ENCODE measurements at regions not wholly inside any gene's neighbourhood (a gene's known extent, or its start where the extent isn't known, plus 50 kb on each side); places are given as distances from the start of the nearest gene placed in this dataset.
"Not testable (repeated sequence)": the region's sequence is repeated elsewhere in the genome, so short reads cannot be mapped to it uniquely, and the experiment has no call there.

DNA sequence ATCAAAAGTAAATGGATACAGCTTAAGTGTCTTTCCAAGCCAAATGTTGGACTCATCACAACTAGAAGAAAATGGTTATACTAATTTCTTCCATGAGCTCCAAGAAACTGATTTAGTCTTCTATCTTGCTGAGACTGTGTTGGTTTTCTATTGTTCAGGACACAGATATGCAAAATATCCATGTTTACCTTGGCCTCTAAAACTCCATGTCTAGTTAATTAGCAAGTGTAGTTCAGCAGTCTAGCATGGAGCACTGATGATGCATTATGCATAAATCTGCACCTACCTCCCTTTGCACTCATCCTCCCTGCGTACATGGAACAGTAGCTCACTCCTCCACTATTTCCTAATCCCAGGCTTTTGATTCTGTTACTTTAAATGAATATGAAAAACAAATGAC, 731.4 kb upstream of the CHAC2 start:
- DNase-seq (ENCODE audit: low read depth) = peak; percentile 25

DNA sequence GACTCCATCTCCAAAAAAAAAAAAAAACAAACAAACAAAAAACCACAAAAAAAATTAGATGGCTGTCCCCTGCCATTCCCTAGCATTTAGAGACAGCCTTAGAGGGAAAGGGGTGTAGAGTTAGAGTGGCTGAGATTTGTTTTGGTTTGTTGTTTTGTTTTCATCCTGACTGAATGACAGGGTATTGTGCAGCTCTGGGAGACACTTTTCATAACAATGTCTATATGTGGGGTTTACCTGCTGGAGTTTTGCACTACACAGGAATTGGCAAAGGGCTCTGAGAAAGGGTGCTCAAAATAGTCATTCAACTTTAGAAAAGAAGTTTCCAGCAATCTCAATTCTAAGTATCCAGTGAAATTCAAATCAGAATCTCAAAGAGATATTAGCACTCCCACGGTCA, 732.5 kb upstream of the CHAC2 start:
- DNase-seq (ENCODE audit: low read depth) = no peak

DNA sequence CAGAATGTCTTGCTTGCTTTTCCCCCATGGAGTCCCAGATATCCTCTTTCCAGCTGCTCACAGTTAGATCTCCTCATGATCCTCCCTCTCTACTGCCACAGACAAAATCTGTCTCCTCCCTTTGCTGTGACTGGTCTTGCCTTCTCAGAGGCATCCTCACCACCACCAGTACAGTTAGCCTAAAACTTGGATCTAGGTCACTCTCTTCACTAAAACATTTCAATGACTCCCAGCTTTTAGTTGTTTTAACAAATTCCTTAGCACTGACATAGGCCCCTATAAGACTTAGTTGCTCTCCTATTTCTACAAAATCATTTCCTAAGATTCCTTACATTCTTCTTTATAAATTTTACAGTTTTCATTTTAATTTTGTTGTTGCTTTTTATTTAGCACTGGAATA, 734.2 kb upstream of the CHAC2 start:
- peak; percentile 39 for DNase-seq (ENCODE audit: low read depth)

DNA sequence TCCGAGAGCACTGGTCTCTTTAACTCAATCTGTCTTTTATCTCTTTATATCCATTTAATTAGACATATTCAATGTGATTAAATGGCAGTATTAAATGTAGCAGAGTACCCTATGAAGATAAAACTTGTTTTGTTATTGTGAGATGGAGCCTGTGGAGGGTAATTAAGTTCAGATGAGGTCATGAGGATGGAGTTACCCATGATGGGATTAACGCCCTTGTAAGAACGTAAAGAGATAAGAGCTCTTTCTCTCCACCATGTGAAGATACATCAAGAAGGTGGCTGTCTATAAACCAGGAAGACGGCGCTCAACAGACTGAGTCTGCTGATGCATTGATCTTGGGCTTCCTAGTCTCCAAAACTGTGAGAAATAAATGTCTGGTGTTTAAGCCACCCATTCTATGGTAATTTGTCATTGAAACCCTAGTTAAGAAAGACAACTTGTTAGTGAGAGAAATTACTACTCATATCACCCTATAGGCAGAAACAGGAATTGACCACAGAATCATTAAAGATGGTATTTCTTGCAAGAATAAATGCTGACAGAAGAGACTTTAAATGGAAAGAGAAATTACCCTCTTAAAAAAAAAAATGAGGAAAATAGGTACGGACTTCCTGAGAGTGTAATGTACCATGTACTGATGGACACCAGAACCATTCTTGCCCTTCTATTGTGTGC, 738.7 kb upstream of the CHAC2 start:
- no peak for DNase-seq (ENCODE audit: low read depth)

DNA sequence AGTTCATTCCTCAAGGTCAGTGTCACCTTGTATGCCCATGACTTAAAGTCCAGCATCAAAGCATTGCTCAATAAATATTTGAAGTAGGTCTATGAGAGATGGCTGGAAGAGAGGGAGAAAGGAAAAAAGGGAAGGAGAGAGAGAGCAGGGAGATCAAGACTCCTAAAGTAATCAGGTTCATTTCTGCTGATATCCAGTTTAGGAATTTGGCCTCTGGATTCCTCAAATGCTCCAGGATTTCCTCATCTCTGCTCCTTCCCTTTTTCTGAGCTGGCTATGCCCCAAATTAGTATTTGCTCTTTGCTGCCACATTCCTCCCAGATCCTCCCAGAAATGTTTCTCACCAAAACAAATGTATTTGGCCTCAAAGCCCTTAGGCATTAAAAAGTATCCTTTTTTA, 739.4 kb upstream of the CHAC2 start:
- DNase-seq (ENCODE audit: low read depth) = peak; percentile 46

DNA sequence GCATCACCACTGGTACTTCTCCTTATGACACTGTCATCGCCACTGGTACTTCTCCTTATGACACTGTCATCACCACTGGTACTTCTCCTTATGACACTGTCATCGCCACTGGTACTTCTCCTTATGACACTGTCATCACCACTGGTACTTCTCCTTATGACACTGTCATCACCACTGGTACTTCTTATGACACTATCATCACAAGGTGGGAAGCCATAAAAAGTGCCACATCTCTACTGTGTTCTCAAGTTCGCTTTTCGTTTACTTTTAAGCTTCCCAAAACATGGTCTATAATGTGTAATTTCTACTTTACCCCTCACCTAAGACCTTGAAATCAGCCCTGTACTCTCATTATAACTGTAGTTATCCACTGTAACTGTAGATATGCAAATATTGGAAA, 745.4 kb upstream of the CHAC2 start:
- DNase-seq (ENCODE audit: low read depth) = not testable (repeated sequence)

DNA sequence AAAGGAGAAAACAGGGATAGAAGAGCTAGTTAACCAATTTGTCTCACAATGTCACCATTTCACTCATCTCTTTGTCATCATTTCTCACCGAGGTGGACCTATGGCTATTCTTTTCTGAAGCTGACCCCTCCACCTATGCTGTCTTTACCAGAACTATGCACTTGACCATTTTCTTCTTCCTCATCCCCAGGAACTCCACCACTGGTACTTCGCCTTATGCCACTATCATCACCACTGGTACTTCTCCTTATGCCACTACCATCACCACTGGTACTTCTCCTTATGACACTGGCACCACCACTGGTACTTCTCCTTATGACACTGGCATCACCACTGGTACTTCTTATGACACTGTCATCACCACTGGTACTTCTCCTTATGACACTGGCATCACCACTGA, 745.8 kb upstream of the CHAC2 start:
- no peak for DNase-seq (ENCODE audit: low read depth)

DNA sequence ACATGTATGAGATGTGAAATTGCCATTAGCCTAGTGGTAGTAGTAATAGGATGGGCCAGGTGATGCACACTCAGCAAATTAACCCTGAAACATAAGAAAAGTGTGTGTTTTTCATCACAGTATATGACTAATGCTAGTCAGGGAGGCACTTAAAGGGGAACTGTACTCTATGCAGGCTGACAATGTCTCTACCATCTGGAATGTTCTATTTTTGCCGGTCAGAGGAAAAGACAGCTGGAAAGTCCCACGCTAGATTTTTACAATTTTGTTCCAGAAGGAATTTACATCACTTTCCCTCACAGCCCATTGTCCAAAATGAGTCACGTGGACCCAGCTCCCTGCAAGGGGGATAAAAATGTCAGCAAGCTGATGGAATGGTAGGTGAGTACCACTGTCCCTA, 746.3 kb upstream of the CHAC2 start:
- DNase-seq (ENCODE audit: low read depth) = peak; percentile 72

DNA sequence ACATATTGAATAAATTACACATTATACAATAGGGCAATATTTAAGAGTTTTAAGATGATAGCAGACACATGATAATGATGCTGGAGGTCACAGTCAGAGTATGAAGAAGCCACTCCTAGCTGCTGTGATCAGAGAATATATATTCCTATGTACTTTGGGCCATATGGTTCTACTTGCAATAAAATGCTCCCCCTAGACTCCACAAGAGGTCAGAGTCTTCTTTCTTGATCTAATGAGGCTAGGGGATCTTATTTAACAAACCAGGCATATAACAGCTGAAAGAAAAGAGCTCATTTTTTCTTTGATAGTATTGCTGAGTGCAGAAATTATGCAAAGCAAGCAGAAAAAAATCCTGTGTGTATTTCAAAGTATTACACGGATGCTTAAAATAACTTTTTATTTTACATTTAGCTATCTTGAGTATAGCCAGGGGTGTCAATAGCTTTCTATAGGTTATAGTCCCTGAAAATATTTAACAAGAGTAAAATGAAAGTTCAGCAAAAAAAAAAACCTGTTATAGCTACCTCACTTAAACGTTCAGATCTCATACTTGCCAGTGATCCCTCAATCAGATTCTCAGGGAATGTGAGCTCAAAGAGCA, 748.7 kb upstream of the CHAC2 start:
- DNase-seq (ENCODE audit: low read depth) = peak; percentile 27

DNA sequence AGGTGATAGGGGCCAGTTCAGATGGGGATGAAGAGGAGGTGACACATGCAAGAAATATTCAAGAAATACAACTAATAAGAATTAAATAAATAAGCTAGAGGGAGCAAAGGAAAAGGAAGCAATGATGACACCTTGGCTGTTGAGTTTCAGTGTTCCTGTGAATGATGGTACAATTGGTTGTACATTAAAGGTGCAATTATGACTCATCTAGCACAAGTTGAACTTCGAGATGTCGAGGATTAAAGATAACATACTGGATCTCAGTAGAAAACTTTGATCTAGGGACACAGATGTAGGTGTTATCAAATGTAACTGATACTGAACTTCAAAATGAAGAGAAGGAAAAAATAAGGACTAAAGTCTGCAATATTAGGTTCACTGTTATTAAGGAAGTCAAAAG, 760.6 kb upstream of the CHAC2 start:
- no peak for DNase-seq (ENCODE audit: low read depth)

DNA sequence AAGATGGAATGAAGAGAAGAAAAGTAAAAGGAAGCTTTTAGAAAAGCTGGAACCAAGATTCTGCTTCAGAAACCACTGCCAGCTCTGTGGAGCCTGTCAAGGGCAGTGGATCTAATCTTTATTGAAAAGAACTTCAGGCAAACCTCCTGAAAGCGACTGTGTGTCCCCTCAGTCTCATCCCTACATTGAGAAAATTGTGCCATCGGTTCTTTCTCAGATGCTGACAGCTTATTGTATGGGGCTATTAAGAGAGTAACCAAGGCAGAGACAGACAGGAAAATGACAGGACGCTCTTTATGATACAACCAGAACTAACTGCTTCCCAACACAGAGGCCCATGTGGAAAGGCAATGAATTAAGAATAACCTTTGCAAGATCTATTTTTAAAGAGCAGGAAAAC, 763.2 kb upstream of the CHAC2 start:
- no peak for DNase-seq (ENCODE audit: low read depth)

DNA sequence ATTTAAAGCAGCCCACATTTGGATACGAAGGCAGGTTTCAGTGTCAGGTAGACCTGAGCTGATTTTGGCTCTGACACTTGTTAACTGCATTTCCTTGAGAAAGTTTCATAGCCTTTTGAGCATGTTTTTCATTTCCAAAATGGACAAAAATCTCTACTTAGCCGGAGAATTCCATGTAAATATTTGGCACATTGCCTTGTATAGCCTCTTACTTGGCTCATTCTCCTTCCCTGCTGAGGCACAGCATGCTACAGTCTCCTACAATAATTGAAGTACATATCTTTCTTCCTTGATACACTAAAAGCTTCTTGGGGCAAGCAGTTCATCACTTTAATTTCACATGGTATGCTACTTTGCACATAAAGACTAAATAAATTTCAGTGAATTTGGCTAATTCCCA, 772.2 kb upstream of the CHAC2 start:
- DNase-seq (ENCODE audit: low read depth) = no peak

DNA sequence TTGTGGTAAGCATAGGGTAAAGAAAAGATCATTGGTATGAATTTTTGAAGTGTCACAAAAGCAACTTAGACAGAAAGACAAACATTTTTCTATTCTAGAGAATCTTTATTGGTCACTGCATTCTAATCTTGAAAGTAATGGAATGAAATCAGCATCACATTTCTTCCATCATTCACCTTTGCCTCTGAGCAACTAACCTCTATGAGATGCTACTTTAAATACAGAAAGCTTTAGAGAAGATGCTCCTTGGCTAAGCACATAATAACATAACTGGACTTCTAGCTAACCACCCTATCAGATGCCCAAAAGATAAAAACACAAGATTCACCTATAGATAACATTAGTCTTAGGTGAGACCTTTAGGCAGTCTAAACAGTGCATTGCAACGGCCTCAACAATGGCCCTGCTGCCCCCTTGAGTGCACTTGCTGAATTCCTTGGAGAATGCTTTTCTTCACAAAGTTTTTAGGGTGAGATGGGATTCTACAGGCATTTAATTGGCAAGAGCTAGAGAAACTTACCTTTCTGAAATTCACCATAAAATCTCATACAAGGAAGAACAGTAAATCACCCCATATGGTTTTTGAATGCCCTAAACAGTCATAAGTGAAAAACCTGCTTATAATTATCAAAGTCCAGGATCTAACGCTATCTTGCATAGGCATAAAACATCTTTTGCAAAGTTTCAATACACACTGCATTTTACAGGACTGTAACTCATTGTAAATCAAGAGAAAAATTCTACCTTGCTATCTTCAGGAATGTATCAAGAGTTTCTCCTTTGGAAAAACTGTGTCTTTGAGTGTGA, 791.3 kb upstream of the CHAC2 start:
- DNase-seq (ENCODE audit: low read depth) = peak; percentile 8

DNA sequence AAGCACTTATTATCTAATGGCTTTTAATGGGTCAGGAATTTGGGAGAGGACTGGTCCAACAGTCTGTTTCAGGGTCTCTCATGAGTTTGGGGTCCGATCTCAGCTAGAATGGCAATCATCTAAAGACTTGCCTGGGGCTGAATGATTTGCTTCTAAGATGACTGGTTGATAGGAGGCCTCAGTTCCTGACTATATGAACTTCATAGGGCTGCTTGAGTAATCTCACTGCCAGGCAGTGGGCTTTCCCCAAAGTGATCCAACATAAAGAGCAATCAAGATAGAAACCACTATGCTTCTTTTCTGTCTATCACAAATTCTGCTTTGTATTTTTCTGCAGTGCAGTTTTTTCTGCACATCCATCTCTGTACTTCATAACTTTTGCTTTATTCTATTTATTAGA, 793.5 kb upstream of the CHAC2 start:
- no peak for DNase-seq (ENCODE audit: low read depth)

DNA sequence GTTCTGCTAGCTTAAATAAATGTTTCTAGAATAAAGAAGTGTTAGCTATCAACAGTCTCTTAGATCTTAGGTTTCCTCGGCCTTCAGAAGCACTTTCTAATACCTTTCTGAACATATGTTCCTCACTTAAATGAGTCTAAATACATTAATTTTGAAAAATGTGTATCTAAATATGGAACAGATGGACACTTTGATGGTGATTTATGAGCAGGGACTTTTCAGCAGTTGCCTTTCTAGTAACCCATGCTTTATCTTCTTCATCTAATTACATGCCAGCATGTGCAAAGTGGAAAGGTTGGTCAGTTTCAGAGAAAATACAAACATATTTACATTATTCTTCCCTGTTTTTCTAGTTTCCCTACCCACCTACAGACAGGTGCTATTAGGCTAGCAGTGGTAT, 797.0 kb upstream of the CHAC2 start:
- DNase-seq (ENCODE audit: low read depth) = no peak

DNA sequence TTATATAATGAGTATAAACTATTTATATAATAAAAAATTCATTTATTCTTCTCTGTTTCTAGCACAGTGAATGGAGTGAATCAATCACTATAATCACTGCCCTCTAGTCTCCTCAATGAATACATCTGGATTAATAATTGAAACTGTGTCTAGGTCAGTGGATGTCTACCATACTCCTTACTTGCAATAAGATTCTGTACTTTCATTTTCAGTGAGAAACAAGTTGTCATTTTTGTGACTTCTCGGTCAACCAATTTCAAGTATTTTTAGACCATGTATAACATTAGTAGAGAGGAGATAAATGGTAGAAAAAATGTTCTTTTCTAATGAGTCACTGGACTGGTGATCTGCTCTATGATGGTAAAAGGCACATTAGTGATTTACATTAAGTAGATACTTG, 799.6 kb upstream of the CHAC2 start:
- no peak for DNase-seq (ENCODE audit: low read depth)

DNA sequence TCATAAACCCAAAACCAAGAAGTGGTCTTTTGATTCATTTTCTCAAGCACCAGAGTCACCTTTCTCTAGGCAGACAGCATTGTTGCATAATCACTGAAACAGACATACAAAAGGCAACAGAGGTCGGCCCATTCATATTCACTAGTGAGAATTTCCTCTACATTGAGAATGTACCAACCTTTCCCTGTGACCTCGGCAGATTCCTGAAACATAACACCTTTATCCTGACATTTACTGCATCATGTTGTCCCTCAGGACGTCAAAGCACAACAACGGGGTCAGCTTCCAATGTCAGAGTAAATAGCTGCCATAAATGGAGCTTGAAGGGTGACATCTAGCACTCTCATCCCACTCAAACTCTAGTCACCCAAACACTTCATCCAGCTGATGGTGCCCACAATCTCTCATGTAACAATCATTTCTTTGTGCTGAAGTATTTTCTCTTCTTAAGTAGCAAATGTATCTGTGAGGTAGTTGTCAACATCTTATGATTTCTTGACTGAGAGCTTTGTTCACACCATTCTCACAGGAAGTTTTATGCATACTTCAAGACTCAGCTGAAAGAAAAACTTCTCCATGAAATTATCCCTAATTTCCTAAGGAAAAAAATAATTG, 802.6 kb upstream of the CHAC2 start:
- DNase-seq (ENCODE audit: low read depth) = no peak

DNA sequence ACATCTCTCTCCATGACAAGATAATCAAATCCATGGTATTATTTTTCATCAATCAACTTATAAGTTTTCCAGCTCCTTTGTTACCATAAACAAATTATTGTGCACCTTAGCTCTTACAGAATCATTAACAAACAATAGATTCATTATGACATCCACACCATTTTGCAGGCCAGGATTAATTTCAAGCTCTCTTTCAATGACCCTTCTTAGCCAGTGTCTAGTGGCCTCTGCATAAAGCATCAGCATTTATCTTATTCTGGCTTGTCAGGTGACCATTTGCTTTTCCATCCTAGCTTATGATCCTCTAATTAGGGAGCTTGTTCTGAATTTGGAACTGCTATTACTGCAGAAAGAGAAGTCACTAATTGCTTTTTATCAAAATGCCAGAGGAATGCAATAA, 806.2 kb upstream of the CHAC2 start:
- no peak for DNase-seq (ENCODE audit: low read depth)

DNA sequence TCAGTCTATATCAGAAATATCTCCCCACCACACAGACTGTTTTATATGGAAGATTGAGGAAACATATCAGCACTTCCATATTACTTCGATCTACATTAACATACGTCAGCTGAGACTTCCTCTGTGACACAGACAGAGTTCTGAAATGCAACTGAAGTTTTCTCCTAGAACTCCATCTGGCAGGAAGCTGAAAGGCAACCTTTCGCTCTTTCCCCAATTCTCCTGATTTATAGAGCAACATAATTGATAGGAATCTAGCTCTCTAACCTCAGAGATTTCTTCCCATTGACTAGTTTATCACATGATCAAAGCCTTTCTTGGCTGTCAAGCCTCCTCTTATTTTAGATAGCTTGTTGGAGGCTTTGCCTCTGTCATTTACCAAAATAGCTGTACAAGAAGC, 806.7 kb upstream of the CHAC2 start:
- DNase-seq (ENCODE audit: low read depth) = no peak

DNA sequence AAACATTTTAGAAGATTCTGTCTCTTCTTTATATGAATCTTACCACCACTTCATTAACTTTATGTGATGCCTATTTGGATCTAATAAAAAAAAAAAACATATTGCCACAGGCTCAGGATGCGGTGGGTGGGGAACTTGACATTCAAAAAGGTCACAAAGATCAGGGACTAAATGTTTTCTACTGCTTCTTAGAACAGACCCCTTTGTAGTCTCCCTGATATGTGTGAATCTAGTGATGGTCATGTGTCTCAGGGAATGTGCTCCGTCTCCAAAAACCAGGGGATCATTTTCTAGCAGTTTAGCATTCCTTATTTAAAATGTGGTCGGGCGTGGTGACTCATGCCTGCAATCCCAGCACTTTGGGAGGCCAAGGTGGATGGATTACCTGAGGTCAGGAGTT, 807.8 kb upstream of the CHAC2 start:
- DNase-seq (ENCODE audit: low read depth) = no peak

DNA sequence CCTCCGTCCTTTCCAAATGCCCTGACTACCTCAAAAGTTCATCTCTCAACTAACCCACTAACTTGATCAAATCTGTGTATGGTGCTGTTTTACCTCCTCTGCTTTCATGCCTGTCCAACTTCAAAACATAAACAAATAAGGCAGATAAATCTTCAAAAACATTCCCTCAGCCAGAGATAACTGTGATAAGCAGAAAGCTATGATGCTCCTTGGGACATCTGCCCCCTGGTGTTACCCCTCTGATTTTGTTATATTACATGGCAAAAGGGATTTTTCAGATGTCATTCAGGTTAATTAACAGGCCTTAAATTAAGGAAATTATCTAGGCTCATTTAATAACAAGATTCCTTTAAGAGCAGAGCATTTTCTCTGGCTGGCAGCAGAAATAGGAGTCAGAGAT, 810.8 kb upstream of the CHAC2 start:
- no peak for DNase-seq (ENCODE audit: low read depth)

DNA sequence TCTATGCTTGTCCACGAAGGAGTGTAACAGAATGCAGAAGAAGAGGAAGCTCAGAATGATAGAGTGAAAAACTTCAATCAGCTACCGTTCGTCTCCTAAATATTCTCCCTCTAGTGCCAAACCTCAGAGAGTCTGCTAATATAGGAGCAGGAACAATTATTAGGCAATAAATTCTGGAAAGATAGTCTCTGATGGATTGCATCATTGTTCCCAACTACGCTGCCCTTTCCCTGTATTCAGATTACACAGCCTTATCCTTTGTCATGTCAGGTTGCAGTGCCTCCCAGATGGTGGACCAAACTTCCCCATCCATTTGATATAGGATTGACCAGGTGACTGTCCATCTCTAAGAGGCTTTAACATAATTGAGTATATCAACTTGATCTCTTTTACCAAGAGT, 811.5 kb upstream of the CHAC2 start:
- DNase-seq (ENCODE audit: low read depth) = no peak

DNA sequence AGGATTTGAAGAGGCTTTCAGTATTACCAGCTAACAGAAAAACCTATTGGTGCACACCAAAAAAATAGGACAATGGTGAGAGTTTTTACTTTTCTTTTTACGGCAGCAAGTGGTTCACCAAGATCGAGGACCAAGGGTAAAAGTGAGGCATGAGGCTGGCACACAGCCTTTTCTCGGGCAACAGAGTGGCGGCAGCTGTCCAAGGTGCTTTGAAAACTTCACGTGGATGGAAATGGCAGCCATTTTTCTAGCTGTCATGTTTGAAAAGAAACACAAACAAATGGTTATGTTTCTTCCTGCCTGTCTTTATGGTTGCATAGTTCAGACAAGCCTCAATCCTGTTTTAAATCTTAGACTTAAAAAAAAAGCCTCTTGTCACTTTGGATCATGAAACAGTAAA, 812.5 kb upstream of the CHAC2 start:
- DNase-seq (ENCODE audit: low read depth) = no peak
